ENCODE measurements at regions not wholly inside any gene's neighbourhood (a gene's known extent, or its start where the extent isn't known, plus 50 kb on each side); places are given as distances from the start of the nearest gene placed in this dataset.

- TF ChIP-seq CHD7 (IDR thresholded peaks at IDR 0.05; ENCODE audit: insufficient replicate concordance, low read length) (no peak), MAFK (IDR thresholded peaks at IDR 0.05; ENCODE audit: low read depth, low read length) (no peak), RAD21 (IDR thresholded peaks at IDR 0.05 in 1 of 2, conservative IDR thresholded peaks at IDR 0.05 in 1 of 2; ENCODE audit: low read depth in 2 of 2, low read length in 2 of 2) (no peak), USF2 (IDR thresholded peaks at IDR 0.05; ENCODE audit: low read length) (no peak), ZNF274 (IDR thresholded peaks at IDR 0.05; ENCODE audit: borderline replicate concordance, extremely low read depth, low read length) (no peak), TAF1 (IDR thresholded peaks at IDR 0.05; ENCODE audit: low read depth, low read length) (no peak), EP300 (IDR thresholded peaks at IDR 0.05; ENCODE audit: borderline replicate concordance in 1 of 2, low read depth in 2 of 2, low read length in 2 of 2) (no peak), BCL11A (IDR thresholded peaks at IDR 0.05; ENCODE audit: low read depth in 2 of 2, low read length in 2 of 2) (no peak), POLR2AphosphoS5 (IDR thresholded peaks at IDR 0.05; ENCODE audit: low read depth, low read length) (no peak)
Measured at GRCh38 chr5:27928060-27928459, 889.7 kb upstream of the CDH9 start (continued).

Data from H1 (cell line).